ENCODE measurements at regions not wholly inside any gene's neighbourhood (a gene's known extent, or its start where the extent isn't known, plus 50 kb on each side); places are given as distances from the start of the nearest gene placed in this dataset.

- no peak overlapping the region for H3K27ac ChIP-seq (ENCODE audit: insufficient read depth, low read length, poor library complexity, severe bottlenecking)
- no peak for DNase-seq
- no peaks in the 10 kb centered on the region for H3K9me3 ChIP-seq (ENCODE audit: control insufficient read depth, low read length)
- H3K4me1 ChIP-seq (ENCODE audit: control insufficient read depth, insufficient read depth, low read length, poor library complexity, severe bottlenecking), result no peaks in the 10 kb centered on the region
- H3K4me3 ChIP-seq (ENCODE audit: insufficient read depth, low read depth, low read length, poor library complexity, severe bottlenecking), result no peak overlapping the region
- no peaks in the 10 kb centered on the region for H3K36me3 ChIP-seq (ENCODE audit: control insufficient read depth, insufficient read depth, low read length)
- no peaks in the 10 kb centered on the region for H3K27me3 ChIP-seq (replicated peaks; ENCODE audit: control insufficient read depth, insufficient read depth, low read length, poor library complexity, severe bottlenecking)
Measured at GRCh38 chr5:117218789-117219188, 644.2 kb upstream of the SEMA6A start.

GRCh38 chr5:117212866-117213265 is 638.2 kb upstream of the SEMA6A start:
- no peak for DNase-seq
- no peaks in the 10 kb centered on the region for H3K4me1 ChIP-seq (ENCODE audit: control insufficient read depth, insufficient read depth, low read length, poor library complexity, severe bottlenecking)
- H3K4me3 ChIP-seq (ENCODE audit: insufficient read depth, low read depth, low read length, poor library complexity, severe bottlenecking), result no peak overlapping the region
- H3K27ac ChIP-seq (ENCODE audit: insufficient read depth, low read length, poor library complexity, severe bottlenecking), result no peak overlapping the region
- H3K9me3 ChIP-seq (ENCODE audit: control insufficient read depth, low read length), result no peaks in the 10 kb centered on the region
- no peaks in the 10 kb centered on the region for H3K36me3 ChIP-seq (ENCODE audit: control insufficient read depth, insufficient read depth, low read length)
- H3K27me3 ChIP-seq (replicated peaks; ENCODE audit: control insufficient read depth, insufficient read depth, low read length, poor library complexity, severe bottlenecking), result no peaks in the 10 kb centered on the region

GRCh38 chr5:117210796-117211195 is 636.2 kb upstream of the SEMA6A start:
- Histone ChIP-seq H3K36me3 (ENCODE audit: control insufficient read depth, insufficient read depth, low read length) (no peaks in the 10 kb centered on the region), H3K4me3 (ENCODE audit: insufficient read depth, low read depth, low read length, poor library complexity, severe bottlenecking) (no peak overlapping the region), H3K9me3 (ENCODE audit: control insufficient read depth, low read length) (no peaks in the 10 kb centered on the region), H3K4me1 (ENCODE audit: control insufficient read depth, insufficient read depth, low read length, poor library complexity, severe bottlenecking) (no peaks in the 10 kb centered on the region), H3K27me3 (replicated peaks; ENCODE audit: control insufficient read depth, insufficient read depth, low read length, poor library complexity, severe bottlenecking) (no peaks in the 10 kb centered on the region), H3K27ac (ENCODE audit: insufficient read depth, low read length, poor library complexity, severe bottlenecking) (no peak overlapping the region)
- no peak for DNase-seq

- no peak for DNase-seq
- no peak overlapping the region for H3K27ac ChIP-seq (ENCODE audit: insufficient read depth, low read length, poor library complexity, severe bottlenecking)
- no peaks in the 10 kb centered on the region for H3K27me3 ChIP-seq (replicated peaks; ENCODE audit: control insufficient read depth, insufficient read depth, low read length, poor library complexity, severe bottlenecking)
- no peaks in the 10 kb centered on the region for H3K4me1 ChIP-seq (ENCODE audit: control insufficient read depth, insufficient read depth, low read length, poor library complexity, severe bottlenecking)
- no peak overlapping the region for H3K4me3 ChIP-seq (ENCODE audit: insufficient read depth, low read depth, low read length, poor library complexity, severe bottlenecking)
- H3K9me3 ChIP-seq (ENCODE audit: control insufficient read depth, low read length), result no peaks in the 10 kb centered on the region
- no peaks in the 10 kb centered on the region for H3K36me3 ChIP-seq (ENCODE audit: control insufficient read depth, insufficient read depth, low read length)
Measured at GRCh38 chr5:117209479-117209878, 634.9 kb upstream of the SEMA6A start.

- Histone ChIP-seq H3K27ac (ENCODE audit: insufficient read depth, low read length, poor library complexity, severe bottlenecking) (no peak overlapping the region), H3K36me3 (ENCODE audit: control insufficient read depth, insufficient read depth, low read length) (no peaks in the 10 kb centered on the region), H3K9me3 (ENCODE audit: control insufficient read depth, low read length) (no peaks in the 10 kb centered on the region), H3K4me1 (ENCODE audit: control insufficient read depth, insufficient read depth, low read length, poor library complexity, severe bottlenecking) (no peaks in the 10 kb centered on the region), H3K27me3 (replicated peaks; ENCODE audit: control insufficient read depth, insufficient read depth, low read length, poor library complexity, severe bottlenecking) (no peaks in the 10 kb centered on the region), H3K4me3 (ENCODE audit: insufficient read depth, low read depth, low read length, poor library complexity, severe bottlenecking) (no peak overlapping the region)
- no peak for DNase-seq
Measured at GRCh38 chr5:117207088-117207668, 632.6 kb upstream of the SEMA6A start.

GRCh38 chr5:117205894-117206293 is 631.3 kb upstream of the SEMA6A start:
- H3K9me3 ChIP-seq (ENCODE audit: control insufficient read depth, low read length), result no peaks in the 10 kb centered on the region
- H3K27ac ChIP-seq (ENCODE audit: insufficient read depth, low read length, poor library complexity, severe bottlenecking), result no peak overlapping the region
- H3K27me3 ChIP-seq (replicated peaks; ENCODE audit: control insufficient read depth, insufficient read depth, low read length, poor library complexity, severe bottlenecking), result no peaks in the 10 kb centered on the region
- H3K4me3 ChIP-seq (ENCODE audit: insufficient read depth, low read depth, low read length, poor library complexity, severe bottlenecking), result no peak overlapping the region
- no peaks in the 10 kb centered on the region for H3K36me3 ChIP-seq (ENCODE audit: control insufficient read depth, insufficient read depth, low read length)
- no peaks in the 10 kb centered on the region for H3K4me1 ChIP-seq (ENCODE audit: control insufficient read depth, insufficient read depth, low read length, poor library complexity, severe bottlenecking)
- DNase-seq, result no peak

GRCh38 chr5:117204926-117205869 is 630.6 kb upstream of the SEMA6A start:
- Histone ChIP-seq H3K4me3 (ENCODE audit: insufficient read depth, low read depth, low read length, poor library complexity, severe bottlenecking) (no peak overlapping the region), H3K36me3 (ENCODE audit: control insufficient read depth, insufficient read depth, low read length) (no peaks in the 10 kb centered on the region), H3K4me1 (ENCODE audit: control insufficient read depth, insufficient read depth, low read length, poor library complexity, severe bottlenecking) (no peaks in the 10 kb centered on the region), H3K27ac (ENCODE audit: insufficient read depth, low read length, poor library complexity, severe bottlenecking) (no peak overlapping the region), H3K9me3 (ENCODE audit: control insufficient read depth, low read length) (no peaks in the 10 kb centered on the region), H3K27me3 (replicated peaks; ENCODE audit: control insufficient read depth, insufficient read depth, low read length, poor library complexity, severe bottlenecking) (no peaks in the 10 kb centered on the region)
- no peak for DNase-seq

GRCh38 chr5:117204404-117204803 is 629.8 kb upstream of the SEMA6A start:
- no peak overlapping the region for H3K27ac ChIP-seq (ENCODE audit: insufficient read depth, low read length, poor library complexity, severe bottlenecking)
- H3K4me3 ChIP-seq (ENCODE audit: insufficient read depth, low read depth, low read length, poor library complexity, severe bottlenecking), result no peak overlapping the region
- DNase-seq, result no peak
- H3K4me1 ChIP-seq (ENCODE audit: control insufficient read depth, insufficient read depth, low read length, poor library complexity, severe bottlenecking), result no peaks in the 10 kb centered on the region
- no peaks in the 10 kb centered on the region for H3K9me3 ChIP-seq (ENCODE audit: control insufficient read depth, low read length)
- H3K27me3 ChIP-seq (replicated peaks; ENCODE audit: control insufficient read depth, insufficient read depth, low read length, poor library complexity, severe bottlenecking), result no peaks in the 10 kb centered on the region
- H3K36me3 ChIP-seq (ENCODE audit: control insufficient read depth, insufficient read depth, low read length), result no peaks in the 10 kb centered on the region

GRCh38 chr5:117203584-117203983 is 629.0 kb upstream of the SEMA6A start:
- Histone ChIP-seq H3K27ac (ENCODE audit: insufficient read depth, low read length, poor library complexity, severe bottlenecking) (no peak overlapping the region), H3K9me3 (ENCODE audit: control insufficient read depth, low read length) (no peaks in the 10 kb centered on the region), H3K4me3 (ENCODE audit: insufficient read depth, low read depth, low read length, poor library complexity, severe bottlenecking) (no peak overlapping the region), H3K27me3 (replicated peaks; ENCODE audit: control insufficient read depth, insufficient read depth, low read length, poor library complexity, severe bottlenecking) (no peaks in the 10 kb centered on the region), H3K36me3 (ENCODE audit: control insufficient read depth, insufficient read depth, low read length) (no peaks in the 10 kb centered on the region), H3K4me1 (ENCODE audit: control insufficient read depth, insufficient read depth, low read length, poor library complexity, severe bottlenecking) (no peaks in the 10 kb centered on the region)
- DNase-seq, result no peak

GRCh38 chr5:117201001-117201400 is 626.4 kb upstream of the SEMA6A start:
- no peaks in the 10 kb centered on the region for H3K36me3 ChIP-seq (ENCODE audit: control insufficient read depth, insufficient read depth, low read length)

More at GRCh38 chr5:117201001-117201400, 626.4 kb upstream of the SEMA6A start:
- Histone ChIP-seq H3K4me3 (ENCODE audit: insufficient read depth, low read depth, low read length, poor library complexity, severe bottlenecking) (no peak overlapping the region), H3K27ac (ENCODE audit: insufficient read depth, low read length, poor library complexity, severe bottlenecking) (no peak overlapping the region), H3K4me1 (ENCODE audit: control insufficient read depth, insufficient read depth, low read length, poor library complexity, severe bottlenecking) (no peaks in the 10 kb centered on the region), H3K27me3 (replicated peaks; ENCODE audit: control insufficient read depth, insufficient read depth, low read length, poor library complexity, severe bottlenecking) (no peaks in the 10 kb centered on the region), H3K9me3 (ENCODE audit: control insufficient read depth, low read length) (no peaks in the 10 kb centered on the region)
- DNase-seq, result no peak

Data from effector memory CD4-positive, alpha-beta T cell (primary cell).